ENCODE measurements at regions not wholly inside any gene's neighbourhood (a gene's known extent, or its start where the extent isn't known, plus 50 kb on each side); places are given as distances from the start of the nearest gene placed in this dataset.

DNA sequence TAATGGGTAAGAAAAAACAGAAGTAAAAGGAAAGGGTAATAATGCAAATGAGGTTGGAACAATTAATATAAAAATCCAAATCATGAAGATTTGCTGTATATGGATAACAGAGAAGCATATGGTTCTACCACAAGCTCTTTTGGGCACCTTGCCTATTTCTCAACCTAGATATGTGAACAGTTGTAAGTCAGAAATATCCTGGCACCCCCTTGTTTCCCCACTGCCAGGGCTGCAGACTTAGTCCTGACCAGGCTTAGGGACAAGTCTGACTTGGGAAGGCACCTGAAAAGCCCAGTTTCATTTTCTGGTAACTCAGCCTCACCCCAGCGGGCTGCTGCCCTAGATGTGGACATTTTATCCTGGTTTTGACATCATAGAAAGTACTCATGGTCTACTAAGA is 183.2 kb upstream of the STAC start:
- Histone ChIP-seq H3K36me3 (no peaks in the 10 kb centered on the region), H3K4me3 (no peak overlapping the region), H3K27ac (replicated peaks) (no peak overlapping the region), H3K4me1 (peaks cover 7% of the 10 kb centered on the region), H3K9me3 (replicated peaks) (no peaks in the 10 kb centered on the region), H3K27me3 (ENCODE audit: low read depth) (no peaks in the 10 kb centered on the region)
- TF ChIP-seq, protein P1, sequence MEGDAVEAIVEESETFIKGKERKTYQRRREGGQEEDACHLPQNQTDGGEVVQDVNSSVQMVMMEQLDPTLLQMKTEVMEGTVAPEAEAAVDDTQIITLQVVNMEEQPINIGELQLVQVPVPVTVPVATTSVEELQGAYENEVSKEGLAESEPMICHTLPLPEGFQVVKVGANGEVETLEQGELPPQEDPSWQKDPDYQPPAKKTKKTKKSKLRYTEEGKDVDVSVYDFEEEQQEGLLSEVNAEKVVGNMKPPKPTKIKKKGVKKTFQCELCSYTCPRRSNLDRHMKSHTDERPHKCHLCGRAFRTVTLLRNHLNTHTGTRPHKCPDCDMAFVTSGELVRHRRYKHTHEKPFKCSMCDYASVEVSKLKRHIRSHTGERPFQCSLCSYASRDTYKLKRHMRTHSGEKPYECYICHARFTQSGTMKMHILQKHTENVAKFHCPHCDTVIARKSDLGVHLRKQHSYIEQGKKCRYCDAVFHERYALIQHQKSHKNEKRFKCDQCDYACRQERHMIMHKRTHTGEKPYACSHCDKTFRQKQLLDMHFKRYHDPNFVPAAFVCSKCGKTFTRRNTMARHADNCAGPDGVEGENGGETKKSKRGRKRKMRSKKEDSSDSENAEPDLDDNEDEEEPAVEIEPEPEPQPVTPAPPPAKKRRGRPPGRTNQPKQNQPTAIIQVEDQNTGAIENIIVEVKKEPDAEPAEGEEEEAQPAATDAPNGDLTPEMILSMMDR (IDR thresholded peaks at IDR 0.05; ENCODE audit: borderline replicate concordance) = no peak
- intact Hi-C loops (cut with micrococcal nuclease) = no loop called here
- DNase-seq = no peak

DNA sequence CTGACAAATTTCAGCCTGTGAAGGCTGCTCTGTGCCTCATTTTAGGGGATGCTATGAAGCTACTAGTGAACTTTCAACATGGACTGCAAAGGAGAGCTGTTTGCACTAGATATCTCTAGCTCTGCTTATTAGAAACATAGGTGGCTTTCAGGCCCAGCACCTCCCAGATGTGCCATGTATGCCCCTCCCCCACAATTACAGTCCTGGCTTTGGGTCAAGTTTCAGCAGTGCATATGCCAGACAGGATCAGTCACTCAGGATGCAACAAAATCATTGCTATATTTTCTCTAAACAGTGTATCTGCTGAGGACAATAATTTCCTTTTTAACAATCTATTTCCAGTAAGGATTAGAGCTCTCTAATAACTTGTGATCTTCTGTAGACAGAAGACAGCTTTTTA is 178.8 kb upstream of the STAC start:
- no peak for DNase-seq
- H3K4me3 ChIP-seq = no peak overlapping the region
- TF ChIP-seq, protein P1 (IDR thresholded peaks at IDR 0.05; ENCODE audit: borderline replicate concordance) = no peak

DNA sequence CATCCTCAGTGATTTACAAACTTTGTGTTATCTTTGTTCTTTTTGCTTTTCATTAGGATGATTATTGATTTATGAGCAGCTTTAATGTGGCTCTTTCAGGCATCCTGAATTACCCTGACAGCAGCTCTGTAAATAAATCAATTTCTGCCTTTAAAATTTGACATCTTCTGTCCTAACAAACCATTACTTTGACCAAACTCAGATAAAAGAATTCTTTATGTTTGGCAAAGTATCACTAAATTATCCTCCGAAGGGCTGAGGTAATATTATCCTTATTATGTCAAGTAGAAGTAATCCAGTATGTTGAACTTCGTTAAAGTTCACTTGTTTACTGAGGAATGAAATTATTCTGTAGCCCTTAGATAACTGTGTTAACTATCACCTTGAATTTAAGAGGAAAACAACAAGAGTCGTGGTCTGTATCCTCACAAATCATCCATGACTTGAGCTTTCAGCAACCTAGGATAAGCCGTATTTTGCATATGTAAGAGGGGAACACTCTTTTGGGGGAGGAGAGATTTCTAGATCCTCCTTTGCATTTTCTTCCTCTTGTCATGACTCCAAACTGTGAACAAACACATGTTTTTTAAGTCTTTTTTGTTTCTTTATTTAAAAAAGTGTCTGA is 173.2 kb upstream of the STAC start:
- Histone ChIP-seq H3K27me3 (ENCODE audit: low read depth) (no peaks in the 10 kb centered on the region), H3K27ac (replicated peaks) (no peak overlapping the region), H3K9me3 (replicated peaks) (no peaks in the 10 kb centered on the region), H3K4me3 (no peak overlapping the region), H3K4me1 (no peaks in the 10 kb centered on the region), H3K36me3 (no peaks in the 10 kb centered on the region)
- DNase-seq = no peak
- intact Hi-C loops (cut with micrococcal nuclease) = no loop called here
- TF ChIP-seq, protein P1 (IDR thresholded peaks at IDR 0.05; ENCODE audit: borderline replicate concordance) = no peak

More for the DNA sequence above, 178.8 kb upstream of the STAC start:
- Histone ChIP-seq H3K27ac (replicated peaks) (no peak overlapping the region), H3K9me3 (replicated peaks) (no peaks in the 10 kb centered on the region), H3K36me3 (no peaks in the 10 kb centered on the region), H3K27me3 (ENCODE audit: low read depth) (no peaks in the 10 kb centered on the region), H3K4me1 (no peaks in the 10 kb centered on the region)
- intact Hi-C loops (cut with micrococcal nuclease) = no loop called here

DNA sequence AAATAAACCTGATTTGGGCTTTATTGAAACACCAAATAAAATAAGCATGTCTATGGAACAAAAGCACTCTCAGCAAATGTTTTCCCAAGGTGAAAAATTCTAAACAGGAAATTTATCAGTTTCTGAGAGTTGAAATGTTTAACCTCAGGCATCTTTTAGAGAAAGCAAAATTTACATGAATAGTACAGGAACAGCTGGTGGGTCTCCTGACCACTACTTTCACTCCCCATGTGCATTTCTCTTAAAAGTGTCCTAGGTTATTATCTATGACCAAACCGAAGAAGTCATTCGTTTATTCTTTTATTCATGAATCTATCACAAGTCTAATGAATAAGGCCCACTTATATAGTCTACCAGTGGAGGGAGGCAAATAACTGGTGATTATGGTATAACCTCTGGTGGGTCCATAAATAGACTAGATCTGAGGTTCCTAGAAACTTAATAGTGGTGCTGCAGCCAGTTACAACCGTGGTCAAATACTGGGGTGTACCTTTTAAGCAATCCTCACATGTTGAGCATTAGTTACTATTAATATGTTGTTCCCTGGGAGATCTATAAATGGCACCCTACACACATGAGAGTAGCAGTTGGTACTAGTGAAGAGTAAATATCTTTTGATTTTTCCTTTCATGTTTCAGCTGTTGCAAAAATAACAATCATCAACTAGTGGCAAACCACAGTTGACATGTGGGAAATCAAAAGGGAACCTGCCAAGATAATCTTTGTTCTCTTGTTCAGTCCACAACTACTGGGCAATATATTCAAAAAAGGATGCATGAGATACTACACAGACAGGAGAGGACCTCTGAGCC is 169.3 kb upstream of the STAC start:
- intact Hi-C loops (cut with micrococcal nuclease) = no loop called here
- H3K4me1 ChIP-seq = no peaks in the 10 kb centered on the region
- H3K4me3 ChIP-seq = no peak overlapping the region
- H3K36me3 ChIP-seq = no peaks in the 10 kb centered on the region
- TF ChIP-seq, protein P1 (IDR thresholded peaks at IDR 0.05; ENCODE audit: borderline replicate concordance) = no peak
- no peak overlapping the region for H3K27ac ChIP-seq (replicated peaks)
- no peaks in the 10 kb centered on the region for H3K27me3 ChIP-seq (ENCODE audit: low read depth)
- DNase-seq = no peak
- no peaks in the 10 kb centered on the region for H3K9me3 ChIP-seq (replicated peaks)

DNA sequence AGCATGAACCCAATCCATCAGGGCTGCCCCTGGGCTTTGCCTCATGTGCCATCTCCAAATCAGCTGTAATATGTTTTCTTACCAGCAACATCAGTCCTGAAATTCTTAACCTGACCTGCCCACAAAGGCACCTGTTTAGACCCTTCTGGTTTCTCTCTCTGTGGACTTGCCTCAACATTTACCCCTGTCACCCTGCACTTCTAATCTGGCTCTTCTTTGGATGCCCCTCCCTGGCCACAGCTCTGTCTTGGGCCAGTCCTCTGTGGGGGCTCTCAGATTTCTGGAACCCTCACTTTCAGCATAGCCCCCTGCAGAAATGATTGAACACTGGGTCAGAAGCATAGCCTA is 168.7 kb upstream of the STAC start:
- TF ChIP-seq, protein P1 (IDR thresholded peaks at IDR 0.05; ENCODE audit: borderline replicate concordance) = no peak
- no peaks in the 10 kb centered on the region for H3K4me1 ChIP-seq
- intact Hi-C loops (cut with micrococcal nuclease) = no loop called here

More for the DNA sequence above, 168.7 kb upstream of the STAC start:
- no peak for DNase-seq
- no peaks in the 10 kb centered on the region for H3K27me3 ChIP-seq (ENCODE audit: low read depth)
- H3K36me3 ChIP-seq = no peaks in the 10 kb centered on the region
- no peaks in the 10 kb centered on the region for H3K9me3 ChIP-seq (replicated peaks)
- no peak overlapping the region for H3K27ac ChIP-seq (replicated peaks)
- H3K4me3 ChIP-seq = no peak overlapping the region
